Keratinocyte (primary cell): ENCODE measurements at regions not wholly inside any gene's neighbourhood (a gene's known extent, or its start where the extent isn't known, plus 50 kb on each side); places are given as distances from the start of the nearest gene placed in this dataset.

Experiments
- DNase-seq: peaks from one replicate; pipeline ENCODE4 v3.0.0-alpha.2; 2011; ENCODE audit warnings: low read depth, missing footprints, low spot score
- FAIRE-seq: peaks from 2 replicates; lab custom pipeline; 2011; peaks lifted over from hg19 to GRCh38; lab: Jason Lieb, UNC
- H2AFZ ChIP-seq: 2 replicates; pipeline ENCODE4 v1.6.0; 2012; ENCODE audit warnings: low read length, control low read depth, inconsistent platforms; ENCODE audit not compliant: control insufficient read depth
- H3K27ac ChIP-seq: 2 replicates; pipeline ENCODE4 v1.5.1; 2011; ENCODE audit warnings: low read length; ENCODE audit not compliant: control insufficient read depth, insufficient read depth
- H3K27me3 ChIP-seq: 3 replicates; pipeline ENCODE4 v1.6.0; 2011; ENCODE audit warnings: low read length; ENCODE audit not compliant: control insufficient read depth, insufficient read depth; ENCODE audit errors: extremely low read depth
- H3K36me3 ChIP-seq, 2 experiments: 2 replicates in 1 of 2; 3 replicates in 1 of 2; pipeline ENCODE4 v1.5.1; 2011; ENCODE audit warnings: low read length in 2 of 2, mild to moderate bottlenecking in 1 of 2; ENCODE audit not compliant: control insufficient read depth in 2 of 2, insufficient read depth in 2 of 2; ENCODE audit errors: extremely low read depth in 1 of 2
- H3K4me1 ChIP-seq: 3 replicates; pipeline ENCODE4 v1.5.1; 2011; ENCODE audit warnings: low read length; ENCODE audit not compliant: control insufficient read depth, insufficient read depth; ENCODE audit errors: extremely low read depth
- H3K4me2 ChIP-seq: 3 replicates; pipeline ENCODE4 v1.6.0; 2011; ENCODE audit warnings: low read depth, low read length; ENCODE audit not compliant: control insufficient read depth, insufficient read depth; ENCODE audit errors: extremely low read depth
- H3K4me3 ChIP-seq, 3 experiments: fragments of 200-600 bp in 1 of 3; sonication (generic) in 1 of 3; 2 replicates in 2 of 3; 3 replicates in 1 of 3; pipeline ENCODE4 v1.5.1; 2011 to 2016; ENCODE audit warnings: low read length in 3 of 3, mild to moderate bottlenecking in 3 of 3, control low read depth in 2 of 3, inconsistent platforms in 1 of 3, low read depth in 1 of 3, mixed read lengths in 1 of 3, mixed run types in 1 of 3, moderate library complexity in 1 of 3; ENCODE audit not compliant: control insufficient read depth in 2 of 3, insufficient read depth in 2 of 3; ENCODE audit errors: extremely low read depth in 1 of 3
- H3K79me2 ChIP-seq: 2 replicates; pipeline ENCODE4 v1.6.0; 2012; ENCODE audit warnings: low read length; ENCODE audit not compliant: control insufficient read depth, insufficient read depth
- H3K9ac ChIP-seq: 3 replicates; pipeline ENCODE4 v1.6.0; 2011; ENCODE audit warnings: low read length; ENCODE audit not compliant: control insufficient read depth, insufficient read depth; ENCODE audit errors: extremely low read depth
- H3K9me1 ChIP-seq: 3 replicates; pipeline ENCODE4 v1.6.0; 2011; ENCODE audit warnings: low read length; ENCODE audit not compliant: control insufficient read depth, insufficient read depth; ENCODE audit errors: extremely low read depth
- H3K9me3 ChIP-seq: 2 replicates; pipeline ENCODE4 v1.5.1; 2012; ENCODE audit warnings: low read depth, low read length; ENCODE audit not compliant: control insufficient read depth
- H4K20me1 ChIP-seq: 3 replicates; pipeline ENCODE4 v1.6.0; 2011; ENCODE audit warnings: low read length; ENCODE audit not compliant: control insufficient read depth, insufficient read depth; ENCODE audit errors: extremely low read depth
- CTCF ChIP-seq, 3 experiments: IDR thresholded peaks in 1 of 3; conservative IDR thresholded peaks in 1 of 3; optimal IDR thresholded peaks in 1 of 3; 2 replicates in 2 of 3; 3 replicates in 1 of 3; pipeline versions ENCODE3 to v1.5.1; 2011; ENCODE audit warnings: low read length in 3 of 3, mild to moderate bottlenecking in 3 of 3, moderate library complexity in 2 of 3, control low read depth in 1 of 3, inconsistent platforms in 1 of 3; ENCODE audit not compliant: insufficient read depth in 2 of 3; ENCODE audit errors: extremely low read depth in 1 of 3
- EZH2 ChIP-seq: IDR thresholded peaks from one replicate; pipeline ENCODE4 v1.6.1; 2012; ENCODE audit warnings: inconsistent platforms, mild to moderate bottlenecking, low read length, moderate library complexity
- dilution Hi-C: fragments of 300-500 bp; cut with MboI; formaldehyde crosslinking; loops from one replicate; pipeline ENCODE4 v1.7.0; 2020; ENCODE audit warnings: low sequenced_read_pairs; ENCODE audit not compliant: extremely low pct_ligation_motif_present

GRCh38 chr13:64266024-64266423 lies 2850.4 kb upstream of the PCDH20 start:
- Histone ChIP-seq H3K4me1 (no peaks in the 10 kb centered on the region), H3K27me3 (no peaks in the 10 kb centered on the region), H3K9me1 (no peaks in the 10 kb centered on the region), H3K4me3 (no peak overlapping the region), H3K9me3 (no peaks in the 10 kb centered on the region), H3K4me2 (no peak overlapping the region), H3K9ac (no peak overlapping the region), H3K27ac (no peak overlapping the region), H2AFZ (no peak overlapping the region), H3K36me3 (no peaks in the 10 kb centered on the region), H4K20me1 (no peaks in the 10 kb centered on the region), H3K79me2 (no peaks in the 10 kb centered on the region)
- DNase-seq = no peak
- dilution Hi-C loops = no loop called here
- TF ChIP-seq EZH2 (no peak), CTCF (optimal IDR thresholded peaks at IDR 0.05 in 1 of 3, IDR thresholded peaks at IDR 0.05 in 1 of 3, conservative IDR thresholded peaks at IDR 0.05 in 1 of 3; ENCODE audit: extremely low read depth in 1 of 3, insufficient read depth in 2 of 3, low read length in 3 of 3) (no peak)
- FAIRE-seq = no peak

GRCh38 chr13:64263285-64263684 lies 2847.6 kb upstream of the PCDH20 start:
- FAIRE-seq = no peak

More at GRCh38 chr13:64263285-64263684, 2847.6 kb upstream of the PCDH20 start:
- H3K4me3 ChIP-seq = no peak overlapping the region
- H4K20me1 ChIP-seq = no peaks in the 10 kb centered on the region
- H3K9me1 ChIP-seq = no peaks in the 10 kb centered on the region
- no peak overlapping the region for H3K4me2 ChIP-seq
- TF ChIP-seq CTCF (optimal IDR thresholded peaks at IDR 0.05 in 1 of 3, IDR thresholded peaks at IDR 0.05 in 1 of 3, conservative IDR thresholded peaks at IDR 0.05 in 1 of 3; ENCODE audit: extremely low read depth in 1 of 3, insufficient read depth in 2 of 3, low read length in 3 of 3) (no peak), EZH2 (no peak)
- no peaks in the 10 kb centered on the region for H3K36me3 ChIP-seq
- no peaks in the 10 kb centered on the region for H3K79me2 ChIP-seq
- no peak for DNase-seq
- H2AFZ ChIP-seq = no peak overlapping the region
- H3K27me3 ChIP-seq = no peaks in the 10 kb centered on the region
- H3K27ac ChIP-seq = no peak overlapping the region
- H3K9me3 ChIP-seq = no peaks in the 10 kb centered on the region
- no peak overlapping the region for H3K9ac ChIP-seq
- dilution Hi-C loops = no loop called here
- no peaks in the 10 kb centered on the region for H3K4me1 ChIP-seq
